Fibroblast of skin of left biceps (primary cell): ENCODE measurements at regions not wholly inside any gene's neighbourhood (a gene's known extent, or its start where the extent isn't known, plus 50 kb on each side); places are given as distances from the start of the nearest gene placed in this dataset.
"Not testable (repeated sequence)": the region's sequence is repeated elsewhere in the genome, so short reads cannot be mapped to it uniquely, and the experiment has no call there.

ENCODE experiments used
- DNase-seq, 2 experiments: peaks; one replicate each; pipeline ENCODE4 v3.0.0-alpha.2; 2013; ENCODE audit warnings: low read depth in 2 of 2

GRCh38 chr9:86577420-86578333 is 223.5 kb upstream of the TUT7 start:
- no peak for DNase-seq

GRCh38 chr9:86575825-86576525 is 221.8 kb upstream of the TUT7 start:
- DNase-seq: no peak

DNA sequence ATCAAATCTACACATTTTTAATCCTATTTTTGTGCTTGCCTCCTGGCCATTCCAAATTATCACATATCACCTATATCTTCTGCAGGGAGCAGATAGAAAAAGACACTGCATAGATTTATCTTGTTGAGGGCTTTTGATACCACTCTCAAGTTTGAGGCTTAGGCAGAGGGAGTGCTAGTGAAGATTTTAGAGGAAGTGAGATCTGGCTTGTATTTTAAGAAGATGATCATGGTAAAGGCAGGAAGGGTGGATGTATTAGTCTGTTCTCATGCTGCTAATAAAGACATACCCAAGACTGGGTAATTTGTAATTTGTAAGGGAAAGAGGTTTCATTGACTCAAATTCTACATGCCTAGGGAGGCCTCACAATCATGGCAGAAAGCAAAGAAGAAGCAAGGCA is 220.9 kb upstream of the TUT7 start:
- no peak for DNase-seq

DNA sequence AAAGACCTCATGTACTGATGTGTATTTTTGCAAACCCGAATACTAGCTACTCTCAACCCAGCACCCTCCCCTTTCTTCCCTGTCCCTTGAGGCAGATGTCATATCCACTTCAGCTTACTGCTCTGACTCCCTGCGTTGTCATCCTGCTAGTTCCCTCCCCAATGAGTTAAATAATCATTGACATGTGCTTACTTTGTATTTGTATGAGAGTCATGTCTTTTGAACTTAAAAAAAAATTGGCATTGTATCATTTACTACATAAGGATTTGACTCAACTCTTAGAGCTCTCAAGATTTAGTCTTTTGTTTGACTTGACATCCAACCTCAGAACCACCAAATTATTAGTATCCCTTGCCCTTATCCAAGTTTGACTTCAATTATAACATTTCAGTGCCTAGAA is 219.7 kb upstream of the TUT7 start:
- DNase-seq: no peak

DNA sequence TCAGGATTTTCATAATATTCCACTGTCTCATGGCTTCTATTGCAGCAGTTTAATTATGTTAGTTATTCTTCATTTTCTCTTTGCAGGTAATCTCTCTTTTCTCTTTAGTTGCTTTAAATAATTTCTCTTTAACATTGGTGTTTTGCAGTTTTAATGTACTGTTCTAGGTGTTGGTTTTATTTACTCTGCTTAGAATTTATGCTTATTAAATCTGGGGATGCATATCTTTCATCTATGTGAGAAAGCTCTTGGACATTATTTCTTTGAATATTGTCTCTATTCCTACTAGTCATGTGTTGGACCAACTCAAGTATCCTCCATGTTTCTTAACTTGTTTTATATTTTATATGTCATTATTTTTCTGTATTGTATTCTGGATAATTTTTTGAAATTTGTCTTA is 218.7 kb upstream of the TUT7 start:
- no peak for DNase-seq

DNA sequence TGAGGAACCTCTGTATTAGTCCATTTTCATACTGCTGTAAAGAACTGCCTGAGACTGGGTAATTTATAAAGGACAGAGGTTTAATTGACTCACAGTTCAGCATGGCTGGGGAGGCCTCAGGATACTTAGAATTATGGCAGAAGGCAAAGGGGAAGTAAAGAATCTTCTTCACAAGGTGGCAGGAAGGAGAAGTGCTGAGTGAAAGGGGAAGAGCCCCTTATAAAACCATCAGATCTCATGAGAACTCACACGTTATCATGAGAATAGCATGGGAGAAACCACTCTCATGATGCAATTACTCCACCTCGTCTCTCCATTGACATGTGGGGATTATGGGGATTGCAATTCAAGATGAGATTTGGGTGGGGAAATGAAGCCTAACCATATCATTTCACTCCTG is 211.4 kb upstream of the TUT7 start:
- not testable (repeated sequence) for DNase-seq

DNA sequence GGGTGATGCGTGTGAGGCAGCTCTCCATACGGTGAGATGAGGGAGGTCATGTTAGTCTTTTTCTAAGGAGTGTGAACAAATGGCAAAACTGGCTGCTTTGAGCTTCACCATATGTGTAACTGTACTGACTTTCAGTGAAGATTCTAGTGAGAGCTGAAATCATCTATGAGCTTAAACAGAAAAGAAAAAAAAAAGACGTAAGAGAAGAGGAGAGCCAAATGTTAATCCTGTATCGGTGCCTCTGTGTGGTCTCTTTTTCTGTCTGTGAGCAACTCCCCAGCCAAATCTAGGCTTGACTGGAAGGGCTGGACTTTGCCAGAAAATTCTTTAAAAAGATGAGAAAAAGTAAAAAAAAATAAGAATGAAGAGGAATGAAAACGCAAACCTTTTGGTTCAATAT is 209.7 kb upstream of the TUT7 start:
- no peak for DNase-seq

DNA sequence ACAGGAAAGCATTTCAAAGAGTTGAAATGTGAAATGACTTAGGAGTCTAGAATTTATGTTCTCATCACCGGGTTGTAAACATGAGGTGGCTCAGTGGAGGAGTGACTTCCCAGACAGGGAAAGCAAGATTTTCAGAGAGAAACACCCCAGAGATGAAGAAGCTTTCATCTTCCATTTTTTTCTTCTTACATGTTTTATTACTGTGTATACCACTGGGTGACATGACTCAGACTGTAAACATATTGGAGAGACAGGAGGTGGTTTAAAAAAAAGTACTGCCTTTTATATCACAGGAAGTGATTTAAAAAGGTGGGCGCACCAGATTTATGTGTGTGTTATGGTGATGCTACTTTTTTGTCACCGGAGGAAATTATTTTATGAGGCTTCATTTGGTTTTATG is 209.1 kb upstream of the TUT7 start:
- DNase-seq: no peak

DNA sequence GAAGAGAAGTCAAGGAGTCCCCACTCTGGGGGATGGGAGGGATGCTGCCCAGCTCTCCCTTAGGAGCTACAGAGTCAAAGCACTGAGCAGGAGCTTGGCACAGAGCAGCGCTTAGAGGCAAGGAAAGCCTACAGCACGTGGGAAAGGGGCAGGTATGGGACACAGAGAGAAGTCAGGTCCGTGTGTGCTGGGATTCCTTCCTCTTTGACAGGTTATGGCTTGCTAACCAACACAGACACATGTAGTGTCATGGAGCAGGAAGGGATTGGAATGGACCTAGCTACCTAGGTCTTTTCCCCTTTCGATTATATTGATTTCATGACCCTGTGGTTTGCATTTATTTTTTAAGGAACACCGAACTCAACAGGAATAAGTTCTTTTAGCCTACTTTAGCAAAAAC is 208.5 kb upstream of the TUT7 start:
- DNase-seq: no peak

DNA sequence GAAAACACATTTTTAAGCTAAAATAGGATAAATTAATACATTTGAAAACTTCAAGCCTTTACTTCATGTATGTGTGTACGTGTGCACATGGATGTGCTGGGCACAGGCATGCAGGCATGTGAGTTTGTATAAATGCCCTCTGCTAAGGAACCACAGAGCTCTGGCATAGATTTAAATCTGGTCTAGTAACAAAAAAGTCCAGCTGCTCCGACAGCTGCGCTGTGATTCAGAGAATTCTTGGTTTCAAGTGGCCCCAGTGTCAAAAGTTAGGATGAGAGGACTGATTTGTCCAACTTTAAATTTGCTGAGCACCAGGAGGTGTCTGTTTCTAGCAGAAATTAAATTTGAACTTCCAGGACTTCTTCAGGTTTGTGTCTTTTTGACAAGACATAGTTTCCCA is 203.7 kb upstream of the TUT7 start:
- DNase-seq: no peak

GRCh38 chr9:86557063-86557766 is 203.0 kb upstream of the TUT7 start:
- peak; percentile 67 to 71 for DNase-seq

DNA sequence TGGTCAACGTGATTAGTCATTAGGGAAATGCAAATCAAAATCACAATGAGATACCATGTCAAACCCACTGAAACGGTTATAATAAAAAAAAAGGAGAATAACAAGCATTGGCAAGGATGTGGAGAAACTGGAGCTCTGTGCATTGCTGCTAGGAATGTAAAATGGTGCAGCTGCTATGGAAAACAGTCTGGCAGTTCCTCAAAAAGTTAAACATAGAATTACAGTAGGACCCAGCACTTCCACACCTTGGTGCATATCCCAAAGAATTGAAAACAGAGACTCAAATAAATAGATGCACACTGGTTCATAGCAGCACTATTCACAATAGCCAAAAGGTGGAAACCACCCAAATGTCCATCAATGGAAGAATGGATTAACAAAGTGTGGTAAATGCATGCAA is 201.5 kb upstream of the TUT7 start:
- no peak for DNase-seq

- peak; percentile 68 for DNase-seq
These were observed 196.2 kb upstream of the TUT7 start for GRCh38 chr9:86550401-86550800.

- DNase-seq: peak; percentile 74
These were observed 195.7 kb upstream of the TUT7 start for GRCh38 chr9:86549920-86550319.

GRCh38 chr9:86549401-86549811 is 195.2 kb upstream of the TUT7 start:
- peak; percentile 94 to 95 for DNase-seq

DNA sequence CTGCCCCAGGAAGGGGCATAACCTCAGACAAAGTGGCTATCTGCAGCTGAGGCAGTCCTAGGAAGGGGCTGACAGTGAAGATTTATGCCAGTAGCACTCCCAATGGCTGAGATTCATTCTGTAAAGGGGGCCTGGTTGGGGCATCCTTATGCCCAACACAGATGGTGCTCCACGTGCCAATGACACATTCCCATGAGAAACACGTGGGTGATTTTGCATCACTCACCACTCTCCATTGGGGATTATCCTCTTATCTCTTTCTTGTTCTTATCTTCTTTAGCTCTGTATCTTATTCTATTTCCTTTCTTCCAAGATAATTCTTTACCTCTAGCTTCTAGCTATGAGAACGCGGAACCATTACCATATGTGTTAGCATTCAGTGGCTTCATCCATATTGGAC is 194.0 kb upstream of the TUT7 start:
- DNase-seq: no peak

DNA sequence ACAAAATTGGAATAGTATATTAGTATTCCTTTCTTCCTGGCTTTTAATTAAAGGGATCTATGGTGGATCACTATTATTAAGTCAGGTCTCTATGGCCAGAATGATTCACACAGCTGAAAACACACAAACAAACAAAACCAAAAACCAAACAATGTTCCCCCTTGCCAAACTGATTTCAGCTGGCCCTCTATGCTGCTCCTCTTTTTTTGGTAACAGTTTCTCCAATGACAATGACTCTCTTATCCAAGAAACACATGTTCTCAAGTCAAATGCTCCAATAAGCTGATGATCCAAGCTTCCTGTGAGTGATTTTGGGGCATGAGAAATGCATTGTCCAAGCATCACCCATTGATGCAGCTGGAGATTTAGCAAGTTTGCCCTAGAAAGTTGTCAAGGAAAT is 193.4 kb upstream of the TUT7 start:
- DNase-seq: no peak

- no peak for DNase-seq
These were observed 192.5 kb upstream of the TUT7 start for GRCh38 chr9:86546712-86547111.

DNA sequence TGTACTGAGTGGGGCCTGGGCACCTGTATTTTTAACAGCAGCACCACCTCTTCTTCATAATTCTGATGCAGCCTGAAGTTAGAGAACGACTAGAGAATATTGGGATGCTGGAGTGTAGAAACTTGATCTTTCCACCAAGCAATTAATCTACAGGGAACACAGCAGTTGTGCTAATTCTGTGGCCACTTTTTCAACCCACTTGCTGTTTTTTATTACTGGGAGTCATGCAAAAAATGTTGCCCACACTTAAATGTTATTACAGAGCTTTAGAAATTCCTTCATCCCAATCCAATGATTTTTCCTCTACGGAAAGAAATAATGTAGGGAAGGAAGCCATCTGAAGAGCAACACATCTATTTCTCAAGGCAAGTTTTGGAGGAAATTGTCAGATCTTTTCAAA is 190.9 kb upstream of the TUT7 start:
- DNase-seq: peak; percentile 74 to 76

- no peak for DNase-seq
These were observed 186.9 kb upstream of the TUT7 start for GRCh38 chr9:86541014-86541570.

DNA sequence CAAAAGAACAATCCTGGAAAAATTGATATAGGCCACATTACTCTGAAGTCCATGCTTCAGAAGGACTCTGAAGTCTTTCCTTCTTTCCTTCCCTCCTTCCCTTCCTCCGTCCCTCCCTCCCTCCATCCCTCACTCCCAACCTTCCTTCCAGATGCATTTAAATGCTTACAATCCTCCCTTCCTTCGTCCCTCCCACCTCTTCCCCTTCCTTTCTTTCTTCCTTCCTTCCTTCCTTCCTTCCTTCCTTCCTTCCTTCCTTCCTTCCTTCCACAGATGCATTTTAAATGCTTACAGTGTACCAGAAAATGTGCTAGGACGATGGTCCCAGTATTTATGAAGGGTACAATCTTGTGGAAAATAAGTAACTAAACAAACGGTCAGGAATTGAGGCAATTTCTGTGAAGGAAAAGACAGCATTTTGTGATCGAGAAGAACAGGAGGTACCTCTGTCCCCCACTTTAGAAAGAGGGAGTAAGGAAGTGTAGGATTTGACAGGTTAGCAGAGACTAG is 181.3 kb upstream of the TUT7 start:
- DNase-seq: no peak
